ENCODE measurements at regions not wholly inside any gene's neighbourhood (a gene's known extent, or its start where the extent isn't known, plus 50 kb on each side); places are given as distances from the start of the nearest gene placed in this dataset.

- no peaks in the 10 kb centered on the region for H3K27me3 Mint-ChIP-seq (ENCODE audit: unreplicated experiment)
- no TSS peak for BruUV-seq (replicated peaks)
- H3K27ac Mint-ChIP-seq (ENCODE audit: unreplicated experiment): no peak overlapping the region
These were observed 243.5 kb downstream of the SHOX start for GRCh38 chrX:874061-874460.

GRCh38 chrX:873016-873415 is 242.4 kb downstream of the SHOX start:
- Mint-ChIP-seq H3K36me3 (ENCODE audit: insufficient read depth, unreplicated experiment) (no peaks in the 10 kb centered on the region), H3K27me3 (ENCODE audit: unreplicated experiment) (no peaks in the 10 kb centered on the region), H3K4me1 (ENCODE audit: low read depth, unreplicated experiment) (no peaks in the 10 kb centered on the region), H3K27ac (ENCODE audit: unreplicated experiment) (no peak overlapping the region), H3K9me3 (ENCODE audit: low read depth, unreplicated experiment) (no peaks in the 10 kb centered on the region), H3K4me3 (ENCODE audit: low read depth, unreplicated experiment) (no peak overlapping the region)
- no peak for DNase-seq
- TF ChIP-seq CTCF (IDR thresholded peaks at IDR 0.05; ENCODE audit: unreplicated experiment): no peak
- no TSS peak for BruUV-seq (replicated peaks)
- intact Hi-C loops (cut with micrococcal nuclease; ENCODE audit: unreplicated experiment): no loop called here
- CTCF ChIA-PET: no interaction called here

More at GRCh38 chrX:874061-874460, 243.5 kb downstream of the SHOX start:
- H3K36me3 Mint-ChIP-seq (ENCODE audit: insufficient read depth, unreplicated experiment): no peaks in the 10 kb centered on the region
- TF ChIP-seq CTCF (IDR thresholded peaks at IDR 0.05; ENCODE audit: unreplicated experiment): no peak
- no peak overlapping the region for H3K4me3 Mint-ChIP-seq (ENCODE audit: low read depth, unreplicated experiment)
- CTCF ChIA-PET: no interaction called here
- H3K4me1 Mint-ChIP-seq (ENCODE audit: low read depth, unreplicated experiment): no peaks in the 10 kb centered on the region
- no peak for DNase-seq
- intact Hi-C loops (cut with micrococcal nuclease; ENCODE audit: unreplicated experiment): no loop called here
- no peaks in the 10 kb centered on the region for H3K9me3 Mint-ChIP-seq (ENCODE audit: low read depth, unreplicated experiment)

GRCh38 chrX:872090-872489 is 241.5 kb downstream of the SHOX start:
- Mint-ChIP-seq H3K4me3 (ENCODE audit: low read depth, unreplicated experiment) (no peak overlapping the region), H3K36me3 (ENCODE audit: insufficient read depth, unreplicated experiment) (no peaks in the 10 kb centered on the region), H3K27ac (ENCODE audit: unreplicated experiment) (no peak overlapping the region), H3K9me3 (ENCODE audit: low read depth, unreplicated experiment) (no peaks in the 10 kb centered on the region), H3K27me3 (ENCODE audit: unreplicated experiment) (no peaks in the 10 kb centered on the region), H3K4me1 (ENCODE audit: low read depth, unreplicated experiment) (no peaks in the 10 kb centered on the region)
- DNase-seq: no peak
- BruUV-seq (replicated peaks): no TSS peak
- intact Hi-C loops (cut with micrococcal nuclease; ENCODE audit: unreplicated experiment): no loop called here
- CTCF ChIA-PET: no interaction called here
- no peak for TF ChIP-seq CTCF (IDR thresholded peaks at IDR 0.05; ENCODE audit: unreplicated experiment)

GRCh38 chrX:871626-872025 is 241.0 kb downstream of the SHOX start:
- no peak for TF ChIP-seq CTCF (IDR thresholded peaks at IDR 0.05; ENCODE audit: unreplicated experiment)
- Mint-ChIP-seq H3K27ac (ENCODE audit: unreplicated experiment) (no peak overlapping the region), H3K27me3 (ENCODE audit: unreplicated experiment) (no peaks in the 10 kb centered on the region), H3K9me3 (ENCODE audit: low read depth, unreplicated experiment) (no peaks in the 10 kb centered on the region), H3K36me3 (ENCODE audit: insufficient read depth, unreplicated experiment) (no peaks in the 10 kb centered on the region), H3K4me3 (ENCODE audit: low read depth, unreplicated experiment) (no peak overlapping the region), H3K4me1 (ENCODE audit: low read depth, unreplicated experiment) (no peaks in the 10 kb centered on the region)
- BruUV-seq (replicated peaks): no TSS peak
- CTCF ChIA-PET: no interaction called here
- intact Hi-C loops (cut with micrococcal nuclease; ENCODE audit: unreplicated experiment): no loop called here
- no peak for DNase-seq
